WTC11 (cell line): ENCODE measurements at regions not wholly inside any gene's neighbourhood (a gene's known extent, or its start where the extent isn't known, plus 50 kb on each side); places are given as distances from the start of the nearest gene placed in this dataset.

Experiments used
- ATAC-seq: fragments of 200-7000 bp; cut with Tn5 transposase; 2 replicates; pipeline ENCODE4 v1.10.0; 2021; ENCODE audit warnings: mild to moderate bottlenecking, moderate library complexity
- CTCF ChIA-PET: fragments of 300-600 bp; sonication (Branson Sonifier 250); formaldehyde crosslinking; loops from one replicate; lab custom pipeline; 2021; ENCODE audit warnings: antibody characterized with exemption; lab: Charles Lee
- POLR2A ChIA-PET: fragments of 350-600 bp; sonication (Branson Sonifier 250); formaldehyde crosslinking; loops from one replicate; lab custom pipeline; 2021; ENCODE audit warnings: antibody characterized with exemption; lab: Charles Lee
- DNase-seq: peaks from one replicate; pipeline ENCODE4 v3.0.0; 2021; ENCODE audit warnings: low spot score
- H3K27ac Mint-ChIP-seq: 2 replicates; pipeline ENCODE4 v1.8.0; 2021; ENCODE audit warnings: mixed read lengths
- H3K27me3 Mint-ChIP-seq: 2 replicates; pipeline ENCODE4 v1.8.0; 2021; ENCODE audit warnings: low read depth, mild to moderate bottlenecking, moderate library complexity, mixed read lengths
- H3K36me3 Mint-ChIP-seq: 2 replicates; pipeline ENCODE4 v1.8.0; 2021; ENCODE audit warnings: mixed read lengths
- H3K4me1 Mint-ChIP-seq: 2 replicates; pipeline ENCODE4 v1.8.0; 2022; ENCODE audit warnings: mixed read lengths
- H3K4me3 Mint-ChIP-seq: 2 replicates; pipeline ENCODE4 v1.8.0; 2021; ENCODE audit warnings: mild to moderate bottlenecking, moderate library complexity, mixed read lengths
- H3K9me3 Mint-ChIP-seq: 2 replicates; pipeline ENCODE4 v1.8.0; 2021; ENCODE audit warnings: mixed read lengths
- ATF1 ChIP-seq: sonication (generic); formaldehyde crosslinking; IDR thresholded peaks from 2 replicates; pipeline ENCODE4 v1.8.1; 2023; ENCODE audit warnings: mild to moderate bottlenecking, moderate library complexity, missing genetic modification reagents
- CBFB ChIP-seq: sonication (generic); formaldehyde crosslinking; IDR thresholded peaks from 2 replicates; pipeline ENCODE4 v1.8.1; 2022; ENCODE audit warnings: mild to moderate bottlenecking, low read depth, missing genetic modification reagents
- CDX4 ChIP-seq: fragments of 250-450 bp; sonication (Bioruptor Pico); IDR thresholded peaks from 2 replicates; pipeline ENCODE4 v1.9.0; 2021; ENCODE audit warnings: moderate library complexity, mild to moderate bottlenecking, inconsistent platforms, borderline replicate concordance
- ESRRA ChIP-seq: sonication (generic); formaldehyde crosslinking; IDR thresholded peaks from 2 replicates; pipeline ENCODE4 v1.8.1; 2022; ENCODE audit warnings: mild to moderate bottlenecking, missing genetic modification reagents, borderline replicate concordance
- ETV6 ChIP-seq: sonication (generic); formaldehyde crosslinking; IDR thresholded peaks from 2 replicates; pipeline ENCODE4 v1.8.1; 2022; ENCODE audit warnings: mild to moderate bottlenecking, missing genetic modification reagents
- FOXJ3 ChIP-seq: sonication (generic); formaldehyde crosslinking; IDR thresholded peaks from 2 replicates; pipeline ENCODE4 v1.9.0; 2021; ENCODE audit warnings: missing genetic modification reagents, mild to moderate bottlenecking, borderline replicate concordance
- FOXK1 ChIP-seq: sonication (generic); formaldehyde crosslinking; IDR thresholded peaks from 2 replicates; pipeline ENCODE4 v1.8.0; 2022; ENCODE audit warnings: mild to moderate bottlenecking, moderate library complexity, missing genetic modification reagents
- HMGXB4 ChIP-seq: sonication (generic); formaldehyde crosslinking; IDR thresholded peaks from 2 replicates; pipeline ENCODE4 v1.8.1; 2023; ENCODE audit warnings: mild to moderate bottlenecking, moderate library complexity, missing genetic modification reagents
- KAT7 ChIP-seq: sonication (generic); formaldehyde crosslinking; IDR thresholded peaks from 2 replicates; pipeline ENCODE4 v1.8.1; 2023; ENCODE audit warnings: missing genetic modification reagents, mild to moderate bottlenecking, borderline replicate concordance
- MAX ChIP-seq: sonication (generic); formaldehyde crosslinking; IDR thresholded peaks from 2 replicates; pipeline ENCODE4 v1.8.0; 2022; ENCODE audit warnings: mild to moderate bottlenecking, missing genetic modification reagents
- MYBL2 ChIP-seq: sonication (generic); formaldehyde crosslinking; IDR thresholded peaks from 2 replicates; pipeline ENCODE4 v1.8.1; 2023; ENCODE audit warnings: mild to moderate bottlenecking, moderate library complexity, missing genetic modification reagents
- OVOL2 ChIP-seq: fragments of 250-450 bp; sonication (Bioruptor Pico); IDR thresholded peaks from 2 replicates; pipeline ENCODE4 v1.9.0; 2021; ENCODE audit warnings: mild to moderate bottlenecking, borderline replicate concordance
- RORB ChIP-seq: fragments of 250-450 bp; sonication (Bioruptor Pico); IDR thresholded peaks from 2 replicates; pipeline ENCODE4 v1.9.0; 2021; ENCODE audit warnings: mild to moderate bottlenecking
- STAT6 ChIP-seq: sonication (generic); formaldehyde crosslinking; conservative IDR thresholded peaks from 2 replicates; pipeline ENCODE4 v1.8.1; 2023; ENCODE audit warnings: mild to moderate bottlenecking, low read depth, missing genetic modification reagents, moderate library complexity
- TCF7 ChIP-seq: sonication (generic); formaldehyde crosslinking; IDR thresholded peaks from 2 replicates; pipeline ENCODE4 v1.8.0; 2022; ENCODE audit warnings: mild to moderate bottlenecking, low read depth, missing genetic modification reagents, moderate library complexity
- TEAD4 ChIP-seq: sonication (generic); formaldehyde crosslinking; IDR thresholded peaks from 2 replicates; pipeline ENCODE4 v1.8.0; 2022; ENCODE audit warnings: mild to moderate bottlenecking, missing genetic modification reagents
- TP53 ChIP-seq: sonication (generic); formaldehyde crosslinking; IDR thresholded peaks from 2 replicates; pipeline ENCODE4 v1.8.1; 2023; ENCODE audit warnings: mild to moderate bottlenecking, missing genetic modification reagents
- USF1 ChIP-seq: sonication (generic); formaldehyde crosslinking; IDR thresholded peaks from 2 replicates; pipeline ENCODE4 v1.8.0; 2022; ENCODE audit warnings: mild to moderate bottlenecking, missing genetic modification reagents
- ZBTB21 ChIP-seq: sonication (generic); formaldehyde crosslinking; IDR thresholded peaks from 2 replicates; pipeline ENCODE4 v1.8.1; 2023; ENCODE audit warnings: mild to moderate bottlenecking, missing genetic modification reagents, borderline replicate concordance
- ZNF281 ChIP-seq: sonication (generic); formaldehyde crosslinking; IDR thresholded peaks from 2 replicates; pipeline ENCODE4 v1.8.0; 2023; ENCODE audit warnings: mild to moderate bottlenecking, missing genetic modification reagents
- ZNF396 ChIP-seq: fragments of 250-450 bp; sonication (Bioruptor Pico); IDR thresholded peaks from 2 replicates; pipeline ENCODE4 v1.8.0; 2021; ENCODE audit warnings: mild to moderate bottlenecking, moderate library complexity, borderline replicate concordance
- ZNF425 ChIP-seq: fragments of 250-450 bp; sonication (Bioruptor Pico); conservative IDR thresholded peaks from 2 replicates; pipeline ENCODE4 v1.9.0; 2021; ENCODE audit warnings: mild to moderate bottlenecking
- ZNF671 ChIP-seq: fragments of 250-450 bp; sonication (Bioruptor Pico); IDR thresholded peaks from 2 replicates; pipeline ENCODE4 v1.8.0; 2021; ENCODE audit warnings: mild to moderate bottlenecking
- ZSCAN18 ChIP-seq: fragments of 250-450 bp; sonication (Bioruptor Pico); IDR thresholded peaks from 2 replicates; pipeline ENCODE4 v2.1.2; 2022; ENCODE audit warnings: mild to moderate bottlenecking, moderate library complexity

- TF ChIP-seq ZNF425 (no peak), TP53 (CRISPR knock-in tag) (no peak), TEAD4 (CRISPR knock-in tag) (no peak), KAT7 (CRISPR knock-in tag) (no peak), ATF1 (CRISPR knock-in tag) (no peak), RORB (no peak), ZBTB21 (CRISPR knock-in tag) (no peak), ESRRA (no peak), FOXJ3 (CRISPR knock-in tag) (no peak), ZNF281 (CRISPR knock-in tag) (no peak), HMGXB4 (CRISPR knock-in tag) (no peak), ZSCAN18 (CRISPR knock-in tag) (no peak), OVOL2 (CRISPR knock-in tag) (no peak)
These were observed 612.1 kb upstream of the FZD8 start (continued) for GRCh38 chr10:36254199-36254598.

- ChIA-PET POLR2A (no interaction called here), CTCF (no interaction called here)
- H3K36me3 Mint-ChIP-seq, result no peaks in the 10 kb centered on the region
- TF ChIP-seq ETV6 (no peak), ZNF671 (CRISPR knock-in tag) (no peak), USF1 (no peak), ZSCAN18 (CRISPR knock-in tag) (no peak), ZNF396 (no peak), CBFB (CRISPR knock-in tag) (no peak), MAX (CRISPR knock-in tag) (no peak), CDX4 (no peak), FOXK1 (CRISPR knock-in tag) (no peak), MYBL2 (CRISPR knock-in tag) (no peak), STAT6 (CRISPR knock-in tag) (no peak), TCF7 (CRISPR knock-in tag) (no peak)
These were observed 611.6 kb upstream of the FZD8 start for GRCh38 chr10:36253731-36254130.

More at GRCh38 chr10:36253731-36254130, 611.6 kb upstream of the FZD8 start:
- Mint-ChIP-seq H3K4me1 (no peaks in the 10 kb centered on the region), H3K27me3 (no peaks in the 10 kb centered on the region), H3K27ac (no peak overlapping the region), H3K4me3 (no peak overlapping the region), H3K9me3 (no peaks in the 10 kb centered on the region)
- DNase-seq, result no peak
- ATAC-seq, result no peak
